Pons (tissue), 1 donor: ENCODE measurements at regions not wholly inside any gene's neighbourhood (a gene's known extent, or its start where the extent isn't known, plus 50 kb on each side); places are given as distances from the start of the nearest gene placed in this dataset.

ENCODE experiments used
- DNase-seq: peaks from one replicate; pipeline ENCODE4 v3.0.0-alpha.2; 2016; ENCODE audit warnings: low spot score

GRCh38 chr15:29208836-29209235 is 60.8 kb downstream of the NSMCE3 start:
- no peak for DNase-seq

GRCh38 chr15:29208352-29208751 is 61.3 kb downstream of the NSMCE3 start:
- no peak for DNase-seq

GRCh38 chr15:29207758-29208108 is 61.9 kb downstream of the NSMCE3 start:
- DNase-seq, result no peak

- DNase-seq, result no peak
Observed at GRCh38 chr15:29207027-29207757, 62.4 kb downstream of the NSMCE3 start.

- DNase-seq, result no peak
Observed at GRCh38 chr15:29205186-29205585, 64.4 kb downstream of the NSMCE3 start.

- DNase-seq, result no peak
Observed at GRCh38 chr15:29204369-29204755, 65.3 kb downstream of the NSMCE3 start.

- DNase-seq, result no peak
Observed at GRCh38 chr15:29203718-29204368, 65.8 kb downstream of the NSMCE3 start.

GRCh38 chr15:29196722-29197121 is 72.9 kb downstream of the NSMCE3 start:
- DNase-seq, result no peak

GRCh38 chr15:29196290-29196689 is 73.3 kb downstream of the NSMCE3 start:
- no peak for DNase-seq

- no peak for DNase-seq
Observed at GRCh38 chr15:29194866-29195265, 74.8 kb downstream of the NSMCE3 start.

GRCh38 chr15:29183071-29183831 is 86.4 kb downstream of the NSMCE3 start:
- DNase-seq, result no peak

GRCh38 chr15:29182590-29182989 is 87.0 kb downstream of the NSMCE3 start:
- no peak for DNase-seq

GRCh38 chr15:29172742-29173725 is 96.6 kb downstream of the NSMCE3 start:
- DNase-seq, result no peak

- peak; percentile 34 for DNase-seq
Observed at GRCh38 chr15:29170521-29170920, 99.1 kb downstream of the NSMCE3 start.
